ENCODE measurements at regions not wholly inside any gene's neighbourhood (a gene's known extent, or its start where the extent isn't known, plus 50 kb on each side); places are given as distances from the start of the nearest gene placed in this dataset.

- no peak for DNase-seq
- H3K4me1 Mint-ChIP-seq: no peaks in the 10 kb centered on the region
- H3K27me3 Mint-ChIP-seq: no peaks in the 10 kb centered on the region
- intact Hi-C loops (cut with micrococcal nuclease): no loop called here
- H3K9me3 Mint-ChIP-seq: peaks cover 0 to 9% (median 3%) of the 10 kb centered on the region in 11 donors
- no peak overlapping the region for H3K4me3 Mint-ChIP-seq
- CTCF ChIA-PET: no interaction called here
- Histone ChIP-seq H3K4me3 (ENCODE audit: low read length) (no peak overlapping the region), H3K27ac (ENCODE audit: low read depth, low read length) (no peak overlapping the region), H3K36me3 (ENCODE audit: control insufficient read depth in 2 of 3, insufficient read depth in 3 of 3, low read length in 3 of 3) (no peaks in the 10 kb centered on the region), H3K4me1 (ENCODE audit: control insufficient read depth in 2 of 2, insufficient read depth in 2 of 2, low read length in 2 of 2) (no peaks in the 10 kb centered on the region), H3K27me3 (ENCODE audit: control insufficient read depth in 2 of 2, insufficient read depth in 2 of 2, low read length in 2 of 2) (no peaks in the 10 kb centered on the region), H3K9me3 (ENCODE audit: control insufficient read depth in 2 of 3, low read length in 3 of 3) (no peaks in the 10 kb centered on the region)
- H3K27ac Mint-ChIP-seq: no peak overlapping the region
- POLR2A ChIA-PET: no interaction called here
- ATAC-seq: no peak
- no peaks in the 10 kb centered on the region for H3K36me3 Mint-ChIP-seq
Observed at GRCh38 chr12:83541446-83541845, 854.7 kb downstream of the TMTC2 start.

- Histone ChIP-seq H3K4me1 (ENCODE audit: control insufficient read depth in 2 of 2, insufficient read depth in 2 of 2, low read length in 2 of 2) (no peaks in the 10 kb centered on the region), H3K27ac (ENCODE audit: low read depth, low read length) (no peak overlapping the region), H3K9me3 (ENCODE audit: control insufficient read depth in 2 of 3, low read length in 3 of 3) (no peaks in the 10 kb centered on the region), H3K27me3 (ENCODE audit: control insufficient read depth in 2 of 2, insufficient read depth in 2 of 2, low read length in 2 of 2) (no peaks in the 10 kb centered on the region), H3K4me3 (ENCODE audit: low read length) (no peak overlapping the region), H3K36me3 (ENCODE audit: control insufficient read depth in 2 of 3, insufficient read depth in 3 of 3, low read length in 3 of 3) (no peaks in the 10 kb centered on the region)
- Mint-ChIP-seq H3K4me1 (no peaks in the 10 kb centered on the region), H3K4me3 (no peak overlapping the region), H3K36me3 (no peaks in the 10 kb centered on the region), H3K27ac (no peak overlapping the region), H3K9me3 (peaks cover 0 to 4% (median 0%) of the 10 kb centered on the region in 11 donors), H3K27me3 (no peaks in the 10 kb centered on the region)
- ATAC-seq: no peak
- intact Hi-C loops (cut with micrococcal nuclease): no loop called here
- ChIA-PET POLR2A (no interaction called here), CTCF (no interaction called here)
- DNase-seq: no peak
Observed at GRCh38 chr12:83538361-83538965, 851.8 kb downstream of the TMTC2 start.

GRCh38 chr12:83537428-83538053 lies 850.8 kb downstream of the TMTC2 start:
- Mint-ChIP-seq H3K4me3 (no peak overlapping the region), H3K4me1 (no peaks in the 10 kb centered on the region), H3K36me3 (no peaks in the 10 kb centered on the region), H3K27ac (no peak overlapping the region), H3K9me3 (peaks cover 0 to 1% (median 0%) of the 10 kb centered on the region in 11 donors), H3K27me3 (no peaks in the 10 kb centered on the region)
- H3K27ac ChIP-seq (ENCODE audit: low read depth, low read length): no peak overlapping the region
- intact Hi-C loops (cut with micrococcal nuclease): no loop called here
- no peaks in the 10 kb centered on the region for H3K36me3 ChIP-seq (ENCODE audit: control insufficient read depth in 2 of 3, insufficient read depth in 3 of 3, low read length in 3 of 3)
- no peak overlapping the region for H3K4me3 ChIP-seq (ENCODE audit: low read length)
- no peaks in the 10 kb centered on the region for H3K27me3 ChIP-seq (ENCODE audit: control insufficient read depth in 2 of 2, insufficient read depth in 2 of 2, low read length in 2 of 2)
- ChIA-PET CTCF (no interaction called here), POLR2A (no interaction called here)
- DNase-seq (no peak), ATAC-seq (no peak)
- no peaks in the 10 kb centered on the region for H3K9me3 ChIP-seq (ENCODE audit: control insufficient read depth in 2 of 3, low read length in 3 of 3)
- no peaks in the 10 kb centered on the region for H3K4me1 ChIP-seq (ENCODE audit: control insufficient read depth in 2 of 2, insufficient read depth in 2 of 2, low read length in 2 of 2)

GRCh38 chr12:83536496-83536895 lies 849.8 kb downstream of the TMTC2 start:
- Mint-ChIP-seq H3K9me3 (peaks cover 0 to 1% (median 0%) of the 10 kb centered on the region in 11 donors), H3K27ac (no peak overlapping the region), H3K36me3 (no peaks in the 10 kb centered on the region), H3K4me1 (no peaks in the 10 kb centered on the region), H3K27me3 (no peaks in the 10 kb centered on the region), H3K4me3 (no peak overlapping the region)
- H3K36me3 ChIP-seq (ENCODE audit: control insufficient read depth in 2 of 3, insufficient read depth in 3 of 3, low read length in 3 of 3): no peaks in the 10 kb centered on the region
- no peaks in the 10 kb centered on the region for H3K27me3 ChIP-seq (ENCODE audit: control insufficient read depth in 2 of 2, insufficient read depth in 2 of 2, low read length in 2 of 2)
- H3K9me3 ChIP-seq (ENCODE audit: control insufficient read depth in 2 of 3, low read length in 3 of 3): no peaks in the 10 kb centered on the region
- POLR2A ChIA-PET: no interaction called here
- H3K4me3 ChIP-seq (ENCODE audit: low read length): no peak overlapping the region
- no peak for ATAC-seq
- H3K4me1 ChIP-seq (ENCODE audit: control insufficient read depth in 2 of 2, insufficient read depth in 2 of 2, low read length in 2 of 2): no peaks in the 10 kb centered on the region
- no peak overlapping the region for H3K27ac ChIP-seq (ENCODE audit: low read depth, low read length)
- CTCF ChIA-PET: no interaction called here
- intact Hi-C loops (cut with micrococcal nuclease): no loop called here
- no peak for DNase-seq

- Mint-ChIP-seq H3K4me1 (no peaks in the 10 kb centered on the region), H3K36me3 (no peaks in the 10 kb centered on the region), H3K9me3 (peaks cover 0 to 17% (median 5%) of the 10 kb centered on the region in 11 donors), H3K4me3 (no peak overlapping the region), H3K27ac (no peak overlapping the region), H3K27me3 (no peaks in the 10 kb centered on the region)
- ChIA-PET CTCF (no interaction called here), POLR2A (no interaction called here)
- Histone ChIP-seq H3K36me3 (ENCODE audit: control insufficient read depth in 2 of 3, insufficient read depth in 3 of 3, low read length in 3 of 3) (no peaks in the 10 kb centered on the region), H3K4me3 (ENCODE audit: low read length) (no peak overlapping the region), H3K9me3 (ENCODE audit: control insufficient read depth in 2 of 3, low read length in 3 of 3) (no peaks in the 10 kb centered on the region), H3K27ac (ENCODE audit: low read depth, low read length) (no peak overlapping the region), H3K4me1 (ENCODE audit: control insufficient read depth in 2 of 2, insufficient read depth in 2 of 2, low read length in 2 of 2) (no peaks in the 10 kb centered on the region), H3K27me3 (ENCODE audit: control insufficient read depth in 2 of 2, insufficient read depth in 2 of 2, low read length in 2 of 2) (no peaks in the 10 kb centered on the region)
- DNase-seq (no peak), ATAC-seq (no peak)
- intact Hi-C loops (cut with micrococcal nuclease): no loop called here
Observed at GRCh38 chr12:83528571-83528970, 841.9 kb downstream of the TMTC2 start.

- Histone ChIP-seq H3K27me3 (ENCODE audit: control insufficient read depth in 2 of 2, insufficient read depth in 2 of 2, low read length in 2 of 2) (no peaks in the 10 kb centered on the region), H3K4me3 (ENCODE audit: low read length) (no peak overlapping the region), H3K36me3 (ENCODE audit: control insufficient read depth in 2 of 3, insufficient read depth in 3 of 3, low read length in 3 of 3) (no peaks in the 10 kb centered on the region), H3K9me3 (ENCODE audit: control insufficient read depth in 2 of 3, low read length in 3 of 3) (no peaks in the 10 kb centered on the region), H3K27ac (ENCODE audit: low read depth, low read length) (no peak overlapping the region), H3K4me1 (ENCODE audit: control insufficient read depth in 2 of 2, insufficient read depth in 2 of 2, low read length in 2 of 2) (no peaks in the 10 kb centered on the region)
- ChIA-PET CTCF (no interaction called here), POLR2A (no interaction called here)
- no peak overlapping the region for H3K27ac Mint-ChIP-seq
- H3K4me1 Mint-ChIP-seq: no peaks in the 10 kb centered on the region
- no peak for ATAC-seq
- H3K36me3 Mint-ChIP-seq: no peaks in the 10 kb centered on the region
- intact Hi-C loops (cut with micrococcal nuclease): no loop called here
- no peaks in the 10 kb centered on the region for H3K27me3 Mint-ChIP-seq
- H3K4me3 Mint-ChIP-seq: no peak overlapping the region
- H3K9me3 Mint-ChIP-seq: peaks cover 0 to 25% (median 6%) of the 10 kb centered on the region in 11 donors
- no peak for DNase-seq
Observed at GRCh38 chr12:83527810-83528209, 841.1 kb downstream of the TMTC2 start.

GRCh38 chr12:83515306-83516026 lies 828.8 kb downstream of the TMTC2 start:
- no peaks in the 10 kb centered on the region for H3K4me1 ChIP-seq (ENCODE audit: control insufficient read depth in 2 of 2, insufficient read depth in 2 of 2, low read length in 2 of 2)
- intact Hi-C loops (cut with micrococcal nuclease): no loop called here
- no peak for DNase-seq
- H3K9me3 ChIP-seq (ENCODE audit: control insufficient read depth in 2 of 3, low read length in 3 of 3): no peaks in the 10 kb centered on the region
- no peaks in the 10 kb centered on the region for H3K36me3 ChIP-seq (ENCODE audit: control insufficient read depth in 2 of 3, insufficient read depth in 3 of 3, low read length in 3 of 3)
- CTCF ChIA-PET: no interaction called here
- no peak overlapping the region for H3K4me3 ChIP-seq (ENCODE audit: low read length)
- POLR2A ChIA-PET: no interaction called here
- no peak overlapping the region for H3K27ac ChIP-seq (ENCODE audit: low read depth, low read length)
- Mint-ChIP-seq H3K9me3 (peaks cover 0 to 10% (median 0%) of the 10 kb centered on the region in 11 donors), H3K4me3 (no peak overlapping the region), H3K27me3 (no peaks in the 10 kb centered on the region), H3K27ac (no peak overlapping the region), H3K4me1 (no peaks in the 10 kb centered on the region), H3K36me3 (no peaks in the 10 kb centered on the region)
- ATAC-seq: no peak
- H3K27me3 ChIP-seq (ENCODE audit: control insufficient read depth in 2 of 2, insufficient read depth in 2 of 2, low read length in 2 of 2): no peaks in the 10 kb centered on the region
